DOHH2 (cell line): ENCODE measurements at regions not wholly inside any gene's neighbourhood (a gene's known extent, or its start where the extent isn't known, plus 50 kb on each side); places are given as distances from the start of the nearest gene placed in this dataset.

Experiments used
- EZH2phosphoT487 ChIP-seq: fragments of 200-600 bp; sonication (generic); IDR thresholded peaks from 2 replicates; pipeline ENCODE4 v1.6.1; 2017; ENCODE audit warnings: borderline replicate concordance, mild to moderate bottlenecking, antibody characterized with exemption, low read length, moderate library complexity, mixed read lengths
- TF ChIP-seq, protein P1 (sequence below): fragments of 200-600 bp; sonication (generic); IDR thresholded peaks from one replicate; pipeline ENCODE4 v1.5.1; 2014; ENCODE audit warnings: antibody characterized with exemption, mild to moderate bottlenecking, low read depth, low read length; ENCODE audit not compliant: poor library complexity, severe bottlenecking

GRCh38 chr2:239896075-239896474 is 129.1 kb downstream of the NDUFA10 start:
- TF ChIP-seq, protein P1, sequence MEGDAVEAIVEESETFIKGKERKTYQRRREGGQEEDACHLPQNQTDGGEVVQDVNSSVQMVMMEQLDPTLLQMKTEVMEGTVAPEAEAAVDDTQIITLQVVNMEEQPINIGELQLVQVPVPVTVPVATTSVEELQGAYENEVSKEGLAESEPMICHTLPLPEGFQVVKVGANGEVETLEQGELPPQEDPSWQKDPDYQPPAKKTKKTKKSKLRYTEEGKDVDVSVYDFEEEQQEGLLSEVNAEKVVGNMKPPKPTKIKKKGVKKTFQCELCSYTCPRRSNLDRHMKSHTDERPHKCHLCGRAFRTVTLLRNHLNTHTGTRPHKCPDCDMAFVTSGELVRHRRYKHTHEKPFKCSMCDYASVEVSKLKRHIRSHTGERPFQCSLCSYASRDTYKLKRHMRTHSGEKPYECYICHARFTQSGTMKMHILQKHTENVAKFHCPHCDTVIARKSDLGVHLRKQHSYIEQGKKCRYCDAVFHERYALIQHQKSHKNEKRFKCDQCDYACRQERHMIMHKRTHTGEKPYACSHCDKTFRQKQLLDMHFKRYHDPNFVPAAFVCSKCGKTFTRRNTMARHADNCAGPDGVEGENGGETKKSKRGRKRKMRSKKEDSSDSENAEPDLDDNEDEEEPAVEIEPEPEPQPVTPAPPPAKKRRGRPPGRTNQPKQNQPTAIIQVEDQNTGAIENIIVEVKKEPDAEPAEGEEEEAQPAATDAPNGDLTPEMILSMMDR, result no peak
- no peak for TF ChIP-seq EZH2phosphoT487
